SK-N-MC (cell line): ENCODE measurements at regions not wholly inside any gene's neighbourhood (a gene's known extent, or its start where the extent isn't known, plus 50 kb on each side); places are given as distances from the start of the nearest gene placed in this dataset.

Experiments
- EZH2 ChIP-seq: fragments of 200-600 bp; sonication (generic); IDR thresholded peaks from one replicate; pipeline ENCODE4 v1.6.1; 2017; ENCODE audit warnings: antibody characterized with exemption
- FOXP2 ChIP-seq: optimal IDR thresholded peaks from 2 replicates; pipeline ENCODE3; 2011; ENCODE audit warnings: mild to moderate bottlenecking, moderate library complexity; ENCODE audit not compliant: insufficient read depth; ENCODE audit errors: extremely low read length, control extremely low read depth
- POLR2AphosphoS5 ChIP-seq: IDR thresholded peaks from 2 replicates; pipeline ENCODE4 v1.6.1; 2012; ENCODE audit warnings: mild to moderate bottlenecking, low read depth, low read length, borderline replicate concordance

DNA sequence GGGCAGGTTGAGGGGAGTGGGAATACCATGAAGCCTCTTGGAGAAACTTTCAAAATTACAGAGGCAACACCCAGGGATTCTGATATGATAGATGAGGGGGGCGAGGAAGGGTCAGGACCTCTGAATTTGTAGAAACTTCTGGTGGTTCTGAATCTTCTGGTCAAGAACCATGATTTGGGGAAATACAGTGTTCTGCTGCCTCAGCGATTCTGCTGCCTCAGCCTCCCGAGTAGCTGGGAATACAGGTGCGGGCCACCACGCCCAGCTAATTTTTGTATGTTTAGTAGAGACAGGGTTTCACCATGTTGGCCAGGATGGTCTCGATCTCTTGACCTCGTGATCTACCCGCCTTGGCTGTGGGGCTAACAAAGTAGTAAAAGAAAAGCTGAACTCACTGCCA lies 70.4 kb downstream of the MAGEF1 start:
- TF ChIP-seq POLR2AphosphoS5 (no peak), EZH2 (no peak), FOXP2 (no peak)
